C4-2B (cell line): ENCODE measurements at regions not wholly inside any gene's neighbourhood (a gene's known extent, or its start where the extent isn't known, plus 50 kb on each side); places are given as distances from the start of the nearest gene placed in this dataset.

Experiments used
- H3K27ac ChIP-seq: fragments of 450-650 bp; 2 replicates; pipeline ENCODE4 v1.5.1; 2017
- CTCF ChIP-seq: fragments of 450-650 bp; conservative IDR thresholded peaks from 2 replicates; pipeline ENCODE4 v1.5.1; 2017; ENCODE audit warnings: mild to moderate bottlenecking
- ZFX ChIP-seq: fragments of 450-650 bp; IDR thresholded peaks from 2 replicates; pipeline ENCODE4 v1.6.1; 2017

- TF ChIP-seq CTCF = no peak
- TF ChIP-seq ZFX = no peak
These were observed 312.6 kb downstream of the SFMBT2 start for GRCh38 chr10:7098160-7098762.

GRCh38 chr10:7094781-7095180 lies 316.1 kb downstream of the SFMBT2 start:
- no peak for TF ChIP-seq CTCF

More at GRCh38 chr10:7098160-7098762, 312.6 kb downstream of the SFMBT2 start:
- no peak overlapping the region for H3K27ac ChIP-seq

GRCh38 chr10:7093368-7093767 lies 317.5 kb downstream of the SFMBT2 start:
- H3K27ac ChIP-seq = no peak overlapping the region
- TF ChIP-seq CTCF = no peak
- no peak for TF ChIP-seq ZFX

More at GRCh38 chr10:7094781-7095180, 316.1 kb downstream of the SFMBT2 start:
- H3K27ac ChIP-seq = no peak overlapping the region

- TF ChIP-seq CTCF (no peak), ZFX (no peak)
- no peak overlapping the region for H3K27ac ChIP-seq
These were observed 318.2 kb downstream of the SFMBT2 start for GRCh38 chr10:7092603-7093002.

GRCh38 chr10:7090529-7090928 lies 320.3 kb downstream of the SFMBT2 start:
- no peak overlapping the region for H3K27ac ChIP-seq
- no peak for TF ChIP-seq CTCF
- TF ChIP-seq ZFX = no peak

GRCh38 chr10:7085913-7086589 lies 324.8 kb downstream of the SFMBT2 start:
- TF ChIP-seq ZFX = no peak
- no peak; the same call in 1 of the 2 replicates for TF ChIP-seq CTCF

GRCh38 chr10:7085147-7085912 lies 325.5 kb downstream of the SFMBT2 start:
- TF ChIP-seq CTCF (no peak), ZFX (no peak)
- no peak overlapping the region for H3K27ac ChIP-seq

More at GRCh38 chr10:7085913-7086589, 324.8 kb downstream of the SFMBT2 start:
- no peak overlapping the region for H3K27ac ChIP-seq
